ENCODE measurements at regions not wholly inside any gene's neighbourhood (a gene's known extent, or its start where the extent isn't known, plus 50 kb on each side); places are given as distances from the start of the nearest gene placed in this dataset.

GRCh38 chr5:96120120-96120519, 158.5 kb upstream of the ELL2 start:
- TF ChIP-seq ZNF274 (IDR thresholded peaks at IDR 0.05; ENCODE audit: low read depth, low read length), result no peak
- TF ChIP-seq YY1 (IDR thresholded peaks at IDR 0.05; ENCODE audit: insufficient read depth, insufficient read length), result no peak
